OCI-LY1 (cell line): ENCODE measurements at regions not wholly inside any gene's neighbourhood (a gene's known extent, or its start where the extent isn't known, plus 50 kb on each side); places are given as distances from the start of the nearest gene placed in this dataset.

ENCODE experiments used
- H2AFZ ChIP-seq: fragments of 200-600 bp; sonication (generic), shearing (Covaris generic); 2 replicates; pipeline ENCODE4 v1.6.0; 2014; ENCODE audit warnings: antibody characterized with exemption, mild to moderate bottlenecking, low read length
- H3F3A ChIP-seq: fragments of 200-600 bp; sonication (generic), shearing (Covaris generic); 2 replicates; pipeline ENCODE4 v1.6.0; 2014; ENCODE audit warnings: mild to moderate bottlenecking, antibody characterized with exemption, low read length, moderate library complexity; ENCODE audit not compliant: insufficient read depth
- H3K27ac ChIP-seq: fragments of 200-600 bp; sonication (generic); 2 replicates; pipeline ENCODE4 v1.5.1; 2014; ENCODE audit warnings: low read length, mixed run types, mild to moderate bottlenecking, low read depth; ENCODE audit not compliant: poor library complexity, severe bottlenecking
- H3K27me3 ChIP-seq: fragments of 200-600 bp; sonication (generic); 2 replicates; pipeline ENCODE4 v1.6.0; 2014; ENCODE audit warnings: antibody characterized with exemption, mild to moderate bottlenecking, low read length, moderate library complexity; ENCODE audit not compliant: insufficient read depth
- H3K36me3 ChIP-seq: fragments of 200-600 bp; sonication (generic); 2 replicates; pipeline ENCODE4 v1.6.1; 2014; ENCODE audit warnings: mild to moderate bottlenecking, antibody characterized with exemption, low read length, moderate library complexity, mixed read lengths; ENCODE audit not compliant: insufficient read depth
- H3K4me1 ChIP-seq: fragments of 200-600 bp; sonication (generic); 2 replicates; pipeline ENCODE4 v1.5.1; 2014; ENCODE audit warnings: mild to moderate bottlenecking, low read length, moderate library complexity; ENCODE audit not compliant: insufficient read depth, severe bottlenecking
- H3K4me2 ChIP-seq: fragments of 200-600 bp; sonication (generic), shearing (Covaris generic); 2 replicates; pipeline ENCODE4 v1.6.1; 2014; ENCODE audit warnings: low read length
- H3K4me3 ChIP-seq: fragments of 200-600 bp; sonication (generic); 2 replicates; pipeline ENCODE4 v1.5.1; 2014; ENCODE audit warnings: low read length, low read depth, mild to moderate bottlenecking, mixed read lengths; ENCODE audit not compliant: poor library complexity, severe bottlenecking
- H3K79me2 ChIP-seq: fragments of 200-600 bp; shearing (Covaris generic); 2 replicates; pipeline ENCODE4 v1.6.1; 2016; ENCODE audit warnings: mixed run types, low read length, mixed read lengths; ENCODE audit not compliant: insufficient read depth
- H3K9ac ChIP-seq: fragments of 200-600 bp; sonication (generic), shearing (Covaris generic); 2 replicates; pipeline ENCODE4 v1.6.1; 2014; ENCODE audit warnings: mild to moderate bottlenecking, low read length, mixed read lengths
- H3K9me2 ChIP-seq: fragments of 200-600 bp; sonication (generic), shearing (Covaris generic); 2 replicates; pipeline ENCODE4 v1.6.1; 2014; ENCODE audit warnings: low read depth, mild to moderate bottlenecking, low read length, mixed read lengths
- H3K9me3 ChIP-seq: fragments of 200-600 bp; shearing (Covaris generic); 2 replicates; pipeline ENCODE4 v1.6.1; 2014; ENCODE audit warnings: low read length, mixed read lengths
- H4K20me1 ChIP-seq: fragments of 200-600 bp; sonication (generic), shearing (Covaris generic); 2 replicates; pipeline ENCODE4 v1.6.0; 2016; ENCODE audit warnings: mild to moderate bottlenecking, low read length; ENCODE audit not compliant: insufficient read depth
- CTCF ChIP-seq: fragments of 200-600 bp; sonication (generic), shearing (Covaris generic); IDR thresholded peaks from 2 replicates; pipeline ENCODE4 v1.5.1; 2017; ENCODE audit warnings: mild to moderate bottlenecking, antibody characterized with exemption, low read length, moderate library complexity, mixed read lengths
- EZH2 ChIP-seq: fragments of 200-600 bp; sonication (generic), shearing (Covaris generic); IDR thresholded peaks from 2 replicates; pipeline ENCODE4 v1.8.0; 2017; ENCODE audit warnings: borderline replicate concordance, mixed run types, mild to moderate bottlenecking, antibody characterized with exemption, low read length, moderate library complexity, mixed read lengths

GRCh38 chr21:35924714-35925301, 135.5 kb downstream of the SETD4 start:
- Histone ChIP-seq H3K4me3 (no peak overlapping the region), H3K9ac (no peak overlapping the region), H3K27ac (no peak overlapping the region), H3K4me2 (no peak overlapping the region), H3K9me3 (no peaks in the 10 kb centered on the region), H3K36me3 (no peaks in the 10 kb centered on the region), H3K27me3 (no peaks in the 10 kb centered on the region; the same call in 1 of the 2 replicates), H3K4me1 (no peaks in the 10 kb centered on the region), H2AFZ (no peak overlapping the region), H4K20me1 (no peaks in the 10 kb centered on the region), H3K79me2 (no peaks in the 10 kb centered on the region), H3K9me2 (no peaks in the 10 kb centered on the region), H3F3A (no peaks in the 10 kb centered on the region)
- TF ChIP-seq CTCF: no peak
- no peak for TF ChIP-seq EZH2

GRCh38 chr21:35923971-35924370, 136.4 kb downstream of the SETD4 start:
- TF ChIP-seq CTCF (no peak), EZH2 (no peak)
- Histone ChIP-seq H4K20me1 (no peaks in the 10 kb centered on the region), H2AFZ (no peak overlapping the region), H3K27me3 (no peaks in the 10 kb centered on the region; the same call in 1 of the 2 replicates), H3K36me3 (no peaks in the 10 kb centered on the region), H3F3A (no peaks in the 10 kb centered on the region), H3K4me1 (no peaks in the 10 kb centered on the region), H3K4me2 (no peak overlapping the region), H3K9me3 (no peaks in the 10 kb centered on the region), H3K9me2 (no peaks in the 10 kb centered on the region), H3K9ac (no peak overlapping the region), H3K4me3 (no peak overlapping the region), H3K27ac (no peak overlapping the region), H3K79me2 (no peaks in the 10 kb centered on the region)

- no peaks in the 10 kb centered on the region for H3K79me2 ChIP-seq
- H3K27me3 ChIP-seq: no peaks in the 10 kb centered on the region; the same call in 1 of the 2 replicates
Observed at GRCh38 chr21:35922618-35923017, 137.7 kb downstream of the SETD4 start.

GRCh38 chr21:35921471-35921870, 138.9 kb downstream of the SETD4 start:
- Histone ChIP-seq H3K4me1 (no peaks in the 10 kb centered on the region), H3K27ac (no peak overlapping the region), H3F3A (no peaks in the 10 kb centered on the region), H3K27me3 (no peaks in the 10 kb centered on the region; the same call in 1 of the 2 replicates), H2AFZ (no peak overlapping the region), H4K20me1 (no peaks in the 10 kb centered on the region), H3K9me2 (no peaks in the 10 kb centered on the region), H3K9ac (no peak overlapping the region), H3K4me3 (no peak overlapping the region), H3K36me3 (no peaks in the 10 kb centered on the region), H3K4me2 (no peak overlapping the region), H3K9me3 (no peaks in the 10 kb centered on the region), H3K79me2 (no peaks in the 10 kb centered on the region)
- no peak for TF ChIP-seq CTCF
- TF ChIP-seq EZH2: no peak

More at GRCh38 chr21:35922618-35923017, 137.7 kb downstream of the SETD4 start:
- H3K27ac ChIP-seq: no peak overlapping the region
- no peak overlapping the region for H2AFZ ChIP-seq
- no peaks in the 10 kb centered on the region for H3K4me1 ChIP-seq
- no peak overlapping the region for H3K9ac ChIP-seq
- H3F3A ChIP-seq: no peaks in the 10 kb centered on the region
- no peak for TF ChIP-seq EZH2
- no peaks in the 10 kb centered on the region for H3K9me2 ChIP-seq
- H3K4me3 ChIP-seq: no peak overlapping the region
- H3K4me2 ChIP-seq: no peak overlapping the region
- H3K9me3 ChIP-seq: no peaks in the 10 kb centered on the region
- H4K20me1 ChIP-seq: no peaks in the 10 kb centered on the region
- H3K36me3 ChIP-seq: no peaks in the 10 kb centered on the region
